HCT116 (cell line): ENCODE measurements at regions not wholly inside any gene's neighbourhood (a gene's known extent, or its start where the extent isn't known, plus 50 kb on each side); places are given as distances from the start of the nearest gene placed in this dataset.

ENCODE experiments used
- ATF3 ChIP-seq: IDR thresholded peaks from 2 replicates; pipeline ENCODE4 v1.6.1; 2012
- EGR1 ChIP-seq: IDR thresholded peaks from 2 replicates; pipeline ENCODE4 v1.6.1; 2012; ENCODE audit warnings: low read depth
- ELF1 ChIP-seq: IDR thresholded peaks from 2 replicates; pipeline ENCODE4 v1.6.1; 2012; ENCODE audit warnings: low read depth, borderline replicate concordance
- EZH2 ChIP-seq: fragments of 200-600 bp; sonication (generic); IDR thresholded peaks from 2 replicates; pipeline ENCODE4 v1.6.1; 2017; ENCODE audit warnings: antibody characterized with exemption, mixed run types
- FOSL1 ChIP-seq: IDR thresholded peaks from 2 replicates; pipeline ENCODE4 v1.6.1; 2012; ENCODE audit warnings: low read depth
- POLR2AphosphoS5 ChIP-seq: IDR thresholded peaks from 2 replicates; pipeline ENCODE4 v1.6.1; 2011; ENCODE audit warnings: mild to moderate bottlenecking, low read depth, low read length, moderate library complexity
- REST ChIP-seq: IDR thresholded peaks from 2 replicates; pipeline ENCODE4 v1.6.1; 2012; ENCODE audit warnings: low read depth
- SIN3A ChIP-seq: IDR thresholded peaks from 2 replicates; pipeline ENCODE4 v1.6.1; 2012; ENCODE audit warnings: low read depth
- TCF7L2 ChIP-seq: IDR thresholded peaks from 2 replicates; pipeline ENCODE4 v1.7.0; 2011; ENCODE audit warnings: borderline replicate concordance, inconsistent platforms; ENCODE audit not compliant: insufficient read depth, insufficient read length; ENCODE audit errors: extremely low read depth
- ZBTB33 ChIP-seq: IDR thresholded peaks from 2 replicates; pipeline ENCODE4 v1.6.1; 2011; ENCODE audit warnings: mild to moderate bottlenecking, low read length, moderate library complexity; ENCODE audit not compliant: insufficient replicate concordance; ENCODE audit errors: extremely low read depth

- TF ChIP-seq ZBTB33 (no peak), REST (no peak), EZH2 (no peak), SIN3A (no peak), EGR1 (no peak), TCF7L2 (no peak), POLR2AphosphoS5 (no peak), ATF3 (no peak), FOSL1 (no peak), ELF1 (no peak)
- TF ChIP-seq, all 23 proteins: peak for 0
Observed at GRCh38 chr18:54032412-54032811, 192.1 kb downstream of the MBD2 start (continued).
